NCI-H187 (cell line): ENCODE measurements at regions not wholly inside any gene's neighbourhood (a gene's known extent, or its start where the extent isn't known, plus 50 kb on each side); places are given as distances from the start of the nearest gene placed in this dataset.

Experiments
- DNase-seq, 2 experiments: peaks; one replicate each; lab custom pipeline; 2025; lab: John Stamatoyannopoulos, UW

GRCh38 chr20:55597526-55597925 is 407.8 kb downstream of the CBLN4 start:
- DNase-seq, result no peak

GRCh38 chr20:55596431-55596830 is 408.9 kb downstream of the CBLN4 start:
- no peak for DNase-seq

GRCh38 chr20:55592866-55593265 is 412.5 kb downstream of the CBLN4 start:
- no peak for DNase-seq

- DNase-seq, result no peak
These were observed 418.7 kb downstream of the CBLN4 start for GRCh38 chr20:55586610-55587009.

GRCh38 chr20:55584964-55585363 is 420.4 kb downstream of the CBLN4 start:
- DNase-seq, result no peak

- no peak for DNase-seq
These were observed 421.0 kb downstream of the CBLN4 start for GRCh38 chr20:55584307-55584706.

GRCh38 chr20:55583036-55583435 is 422.3 kb downstream of the CBLN4 start:
- no peak for DNase-seq

GRCh38 chr20:55582498-55582897 is 422.8 kb downstream of the CBLN4 start:
- no peak for DNase-seq

- DNase-seq, result no peak
These were observed 423.8 kb downstream of the CBLN4 start for GRCh38 chr20:55581519-55581918.

GRCh38 chr20:55580475-55580874 is 424.8 kb downstream of the CBLN4 start:
- DNase-seq, result no peak

GRCh38 chr20:55579802-55580201 is 425.5 kb downstream of the CBLN4 start:
- DNase-seq, result no peak

- no peak for DNase-seq
These were observed 428.3 kb downstream of the CBLN4 start for GRCh38 chr20:55576981-55577380.

GRCh38 chr20:55569084-55569483 is 436.2 kb downstream of the CBLN4 start:
- no peak for DNase-seq

- DNase-seq, result no peak
These were observed 437.5 kb downstream of the CBLN4 start for GRCh38 chr20:55567826-55568225.

- DNase-seq, result no peak
These were observed 440.1 kb downstream of the CBLN4 start for GRCh38 chr20:55565096-55565773.

- no peak for DNase-seq
These were observed 444.1 kb downstream of the CBLN4 start for GRCh38 chr20:55561259-55561658.

GRCh38 chr20:55557191-55557590 is 448.1 kb downstream of the CBLN4 start:
- no peak for DNase-seq

- DNase-seq, result no peak
These were observed 450.2 kb downstream of the CBLN4 start for GRCh38 chr20:55555075-55555650.

GRCh38 chr20:55544638-55545037 is 460.7 kb downstream of the CBLN4 start:
- no peak for DNase-seq

GRCh38 chr20:55540486-55540885 is 464.8 kb downstream of the CBLN4 start:
- DNase-seq, result no peak

GRCh38 chr20:55540013-55540412 is 465.3 kb downstream of the CBLN4 start:
- DNase-seq, result no peak

- no peak for DNase-seq
These were observed 466.9 kb downstream of the CBLN4 start for GRCh38 chr20:55538261-55538908.

GRCh38 chr20:55535366-55535765 is 470.0 kb downstream of the CBLN4 start:
- no peak for DNase-seq

- no peak for DNase-seq
These were observed 471.7 kb downstream of the CBLN4 start for GRCh38 chr20:55533632-55534031.
